K562 (cell line): ENCODE measurements at regions not wholly inside any gene's neighbourhood (a gene's known extent, or its start where the extent isn't known, plus 50 kb on each side); places are given as distances from the start of the nearest gene placed in this dataset.

Experiments used
- ARNT ChIP-seq, 2 experiments: fragments of 450-650 bp; IDR thresholded peaks; 2 replicates each; pipeline ENCODE4 v1.6.1; 2016; ENCODE audit warnings: mild to moderate bottlenecking in 1 of 2
- FOXK1 ChIP-seq: sonication (generic); formaldehyde crosslinking; IDR thresholded peaks from 2 replicates; pipeline ENCODE4 v1.8.0; 2022; ENCODE audit warnings: missing genetic modification reagents, mild to moderate bottlenecking, borderline replicate concordance
- IRF9 ChIP-seq: fragments of 450-650 bp; IDR thresholded peaks from 2 replicates; pipeline ENCODE4 v1.6.1; 2016; ENCODE audit warnings: missing biosample characterization, missing genetic modification characterization
- SMARCB1 ChIP-seq: IDR thresholded peaks from 2 replicates; pipeline ENCODE4 v1.6.1; 2011; ENCODE audit warnings: improper control_type of control experiment, low read depth; ENCODE audit not compliant: insufficient read length
- ZNF24 ChIP-seq: fragments of 450-650 bp; IDR thresholded peaks from 2 replicates; pipeline ENCODE4 v1.6.1; 2016
- TF ChIP-seq, protein P1 (sequence below): sonication (generic); formaldehyde crosslinking; IDR thresholded peaks from 2 replicates; pipeline ENCODE4 v1.5.0; 2020; ENCODE audit warnings: missing genetic modification reagents

- no peak for TF ChIP-seq SMARCB1
- no peak for TF ChIP-seq ARNT (IDR thresholded peaks at IDR 0.05)
- no peak for TF ChIP-seq ZNF24
- TF ChIP-seq IRF9 (tag) = no peak
- no peak for TF ChIP-seq FOXK1 (CRISPR knock-in tag)
- TF ChIP-seq, protein P1, sequence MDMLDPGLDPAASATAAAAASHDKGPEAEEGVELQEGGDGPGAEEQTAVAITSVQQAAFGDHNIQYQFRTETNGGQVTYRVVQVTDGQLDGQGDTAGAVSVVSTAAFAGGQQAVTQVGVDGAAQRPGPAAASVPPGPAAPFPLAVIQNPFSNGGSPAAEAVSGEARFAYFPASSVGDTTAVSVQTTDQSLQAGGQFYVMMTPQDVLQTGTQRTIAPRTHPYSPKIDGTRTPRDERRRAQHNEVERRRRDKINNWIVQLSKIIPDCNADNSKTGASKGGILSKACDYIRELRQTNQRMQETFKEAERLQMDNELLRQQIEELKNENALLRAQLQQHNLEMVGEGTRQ = no peak
Measured at GRCh38 chr1:22329148-22329515, 122.5 kb upstream of the ZBTB40 start.
